Stimulated activated CD4-positive, alpha-beta T cell treated with anti-CD3 and anti-CD28 coated beads, TNF-alpha, amount 100 ng/mL, for 48 hours (primary cell): ENCODE measurements at regions not wholly inside any gene's neighbourhood (a gene's known extent, or its start where the extent isn't known, plus 50 kb on each side); places are given as distances from the start of the nearest gene placed in this dataset.

Experiments used
- DNase-seq, 3 donors: peaks; one replicate each; pipeline ENCODE4 v3.0.0-alpha.2; 2020; ENCODE audit warnings: low read depth in 3 of 3

DNA sequence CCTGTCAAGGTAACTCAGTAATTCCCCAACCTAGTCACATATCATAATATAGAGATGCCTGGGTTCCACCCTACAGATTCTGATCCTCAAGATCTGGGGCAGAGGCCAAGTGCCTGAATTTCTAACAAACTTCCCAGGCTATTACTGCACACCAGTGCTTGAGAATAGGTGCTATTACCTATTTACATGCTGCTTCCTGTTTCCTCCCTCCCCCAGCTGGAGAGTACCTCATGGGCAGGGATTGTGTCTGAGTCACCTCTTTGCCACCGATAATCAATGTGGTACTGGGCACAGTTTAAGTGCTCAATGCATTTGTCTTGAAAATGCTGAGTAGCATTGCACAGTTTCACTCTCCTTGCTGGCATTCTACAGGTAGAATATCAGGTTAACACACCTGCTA is 582.2 kb upstream of the CADM1 start:
- no peak for DNase-seq

DNA sequence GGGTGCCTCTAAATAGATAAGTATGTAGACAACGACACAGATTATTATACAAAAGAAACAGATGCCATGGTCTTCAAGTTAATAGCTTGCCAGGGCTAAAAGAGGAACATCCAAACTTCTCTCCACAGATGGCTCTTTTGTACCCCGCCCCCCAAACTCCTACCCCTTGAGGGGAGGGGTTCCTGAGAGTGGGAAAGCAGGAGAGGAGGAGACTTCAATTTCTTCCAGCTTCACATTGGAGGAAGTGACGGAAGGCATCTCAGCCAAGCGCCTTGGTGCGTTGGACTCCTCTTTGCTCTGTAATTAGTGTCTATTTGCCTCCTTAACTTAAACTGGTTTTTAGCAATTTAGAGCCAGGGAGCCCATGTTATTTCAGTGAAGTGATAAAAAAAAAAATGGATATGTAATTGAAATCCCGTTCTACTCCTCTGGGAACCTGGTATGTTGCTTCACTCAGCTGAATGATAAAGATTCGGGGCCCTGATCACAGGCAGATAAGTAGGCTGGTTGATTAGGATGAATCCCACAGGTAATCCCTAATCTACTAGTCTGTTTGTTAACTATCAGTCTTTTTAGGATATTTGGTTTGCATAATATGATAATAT is 580.9 kb upstream of the CADM1 start:
- DNase-seq, result no peak

- DNase-seq, result no peak
These were observed 580.3 kb upstream of the CADM1 start for GRCh38 chr11:116084511-116084910.

- DNase-seq, result no peak
These were observed 578.0 kb upstream of the CADM1 start for GRCh38 chr11:116082256-116082655.

DNA sequence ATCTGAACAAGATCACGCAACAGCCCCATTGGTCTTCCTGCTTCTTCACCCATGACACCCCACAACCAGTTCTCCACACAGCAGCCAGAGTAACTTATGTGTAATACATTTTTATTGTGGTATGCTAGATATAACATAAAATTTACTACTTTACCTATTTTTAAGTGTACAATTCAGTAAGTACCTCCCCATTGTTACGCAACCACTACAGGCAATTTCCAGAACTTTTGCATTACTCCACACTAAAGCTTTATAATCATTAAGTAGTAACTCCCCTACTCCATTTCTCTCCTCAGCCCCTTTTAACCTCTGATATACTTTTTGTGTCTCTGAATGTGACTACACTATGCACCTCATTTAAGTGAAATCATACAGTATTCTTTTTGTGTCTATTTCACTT is 575.4 kb upstream of the CADM1 start:
- no peak for DNase-seq

DNA sequence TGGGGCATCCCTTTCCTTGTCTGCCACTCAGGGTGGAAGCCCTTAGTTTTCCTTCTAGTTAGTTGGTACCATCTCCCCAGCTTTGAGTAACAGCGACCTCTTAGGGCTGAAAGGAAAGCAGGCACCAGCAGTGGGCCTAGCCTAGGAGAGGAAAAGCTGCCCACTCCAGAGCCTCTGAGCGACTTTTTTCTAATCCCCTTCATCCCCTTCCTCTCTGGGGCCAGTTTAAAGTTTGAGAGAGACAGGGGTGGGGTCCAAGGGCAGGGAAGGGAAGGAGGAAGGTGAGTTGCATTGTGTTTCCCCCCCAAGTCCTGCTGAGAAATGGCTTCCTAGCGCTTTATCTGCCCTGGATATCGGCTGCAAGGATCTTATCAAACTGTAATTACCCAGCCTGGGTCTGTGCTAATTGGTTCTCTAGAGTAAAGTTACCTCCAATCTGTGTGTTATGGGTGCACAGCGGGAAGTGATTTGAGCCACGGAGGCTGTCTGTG is 573.9 kb upstream of the CADM1 start:
- DNase-seq, result no peak

GRCh38 chr11:116077092-116077491 is 572.9 kb upstream of the CADM1 start:
- no peak for DNase-seq

DNA sequence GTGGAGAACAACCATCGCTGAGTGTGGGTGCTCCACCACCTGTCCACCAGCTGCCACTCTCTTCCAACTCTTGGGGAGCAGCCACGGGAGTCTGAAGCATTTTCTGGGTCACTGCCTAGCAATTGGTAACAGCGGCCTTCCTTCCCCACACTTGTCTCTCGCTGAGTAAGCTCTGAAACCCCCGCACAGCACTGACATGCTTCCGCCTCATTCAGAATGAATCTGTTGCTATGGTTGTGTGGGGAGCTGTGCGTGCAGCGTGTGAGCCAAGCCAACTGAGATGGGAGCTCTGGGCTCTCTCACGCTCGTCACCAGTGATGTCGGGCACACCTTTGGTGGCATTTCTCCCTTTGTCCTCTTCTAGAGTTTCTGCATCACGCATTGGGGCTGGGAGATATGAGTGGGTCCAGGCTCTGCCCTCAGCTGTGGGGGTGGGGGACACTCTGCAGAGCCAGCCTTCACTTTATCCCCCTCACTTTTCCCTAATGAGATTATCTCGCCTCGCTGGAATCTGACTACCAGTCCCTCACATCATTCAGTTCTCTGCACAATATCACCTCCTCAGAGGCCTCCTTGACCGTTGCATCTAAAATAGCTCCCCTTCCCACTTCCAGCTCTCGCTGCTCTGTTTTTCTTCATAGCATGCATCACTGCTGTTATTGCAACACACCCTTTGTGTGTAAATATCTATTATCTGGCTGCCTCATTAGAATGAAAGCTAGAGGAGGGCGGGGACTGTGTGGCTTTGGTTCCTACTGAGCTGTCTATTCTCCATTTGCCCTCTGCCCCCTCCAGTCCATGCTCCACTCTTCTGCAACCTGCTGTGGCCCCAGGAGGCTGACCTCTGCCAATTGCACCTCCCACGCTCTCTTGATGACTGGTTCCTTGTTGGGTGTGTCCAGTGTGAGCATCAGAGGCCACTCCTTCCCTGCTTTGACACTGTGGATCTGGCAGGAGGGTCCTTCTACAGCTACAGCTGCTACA is 569.9 kb upstream of the CADM1 start:
- DNase-seq, result no peak

DNA sequence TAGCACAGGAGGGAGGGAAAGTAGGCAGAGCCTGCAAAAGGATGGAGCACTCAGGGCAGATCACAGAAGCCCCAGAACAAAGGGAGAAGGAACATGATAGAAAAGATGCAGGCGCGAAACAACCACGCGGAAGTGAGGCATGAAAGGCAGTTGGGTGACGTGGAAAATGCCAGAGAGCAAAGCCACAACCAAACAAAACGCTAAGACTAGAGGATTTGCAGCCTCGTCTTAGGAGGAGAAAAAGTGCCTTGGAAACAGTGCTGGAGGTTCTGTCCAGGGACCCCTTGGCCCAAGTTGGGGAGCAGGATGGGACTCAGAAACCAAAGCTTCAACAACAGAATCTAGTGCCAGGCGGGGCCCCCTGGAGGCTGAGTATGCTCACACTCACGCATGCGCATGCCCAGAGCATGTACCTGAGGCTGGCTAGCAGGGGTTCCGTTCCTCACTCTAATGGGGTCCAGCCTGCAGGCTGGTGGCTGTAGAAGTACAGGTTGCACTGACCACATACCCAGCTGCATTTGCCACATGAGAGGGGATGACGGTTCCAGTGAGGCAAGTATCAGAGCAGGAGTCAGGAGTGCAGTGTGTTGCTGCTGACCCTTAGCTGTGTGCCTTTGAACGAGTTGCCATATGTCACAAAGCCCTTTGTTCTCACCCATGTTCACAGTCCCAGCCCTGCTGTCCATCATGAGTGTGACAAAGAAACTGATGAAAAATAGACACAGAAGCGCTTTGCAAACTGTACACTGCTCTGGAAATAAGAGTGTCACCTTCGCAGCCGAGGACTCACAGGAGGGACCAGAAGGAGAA is 568.6 kb upstream of the CADM1 start:
- no peak for DNase-seq

DNA sequence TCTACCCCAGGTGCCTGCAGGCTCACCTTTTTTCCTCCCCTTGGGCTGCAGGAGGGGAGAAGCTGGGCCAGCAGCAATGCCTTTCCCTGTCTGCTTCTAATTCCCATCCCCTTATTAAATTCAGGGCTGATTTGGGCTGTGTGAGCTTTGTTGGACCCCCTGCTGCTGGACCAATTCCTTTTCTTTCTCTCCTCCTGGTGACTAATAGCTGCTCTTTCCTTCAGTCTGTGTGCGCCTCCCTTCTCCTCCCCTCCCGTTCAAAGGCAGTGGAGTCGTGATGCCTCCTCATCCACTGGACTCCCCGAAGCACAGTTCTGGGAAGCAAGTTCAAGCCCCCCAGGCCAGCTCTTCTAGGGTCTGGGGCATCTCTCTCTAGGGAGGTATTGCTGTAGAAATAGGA is 567.9 kb upstream of the CADM1 start:
- DNase-seq, result no peak

GRCh38 chr11:116071241-116071640 is 567.0 kb upstream of the CADM1 start:
- DNase-seq, result no peak

DNA sequence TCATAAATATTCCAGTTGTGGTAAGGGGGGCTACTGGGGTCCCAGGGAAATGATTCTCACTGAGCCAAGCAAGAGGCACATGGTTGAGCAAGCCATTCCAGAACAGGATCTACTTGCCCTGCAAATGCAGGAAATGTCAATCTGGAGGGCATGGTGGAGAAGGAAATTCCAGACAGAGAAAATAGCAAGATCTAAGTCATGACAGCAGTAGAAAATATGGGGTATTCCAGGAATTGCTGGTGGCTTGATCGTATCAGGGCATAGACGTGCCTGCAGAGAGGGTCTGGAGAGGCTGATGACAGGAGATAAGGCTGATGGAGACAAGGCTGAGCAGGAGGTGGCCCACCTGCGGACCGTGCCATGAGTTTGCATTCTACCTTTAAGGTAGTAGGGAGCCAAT is 566.3 kb upstream of the CADM1 start:
- no peak for DNase-seq

- no peak for DNase-seq
These were observed 562.6 kb upstream of the CADM1 start for GRCh38 chr11:116066777-116067176.

GRCh38 chr11:116065986-116066385 is 561.8 kb upstream of the CADM1 start:
- no peak for DNase-seq

DNA sequence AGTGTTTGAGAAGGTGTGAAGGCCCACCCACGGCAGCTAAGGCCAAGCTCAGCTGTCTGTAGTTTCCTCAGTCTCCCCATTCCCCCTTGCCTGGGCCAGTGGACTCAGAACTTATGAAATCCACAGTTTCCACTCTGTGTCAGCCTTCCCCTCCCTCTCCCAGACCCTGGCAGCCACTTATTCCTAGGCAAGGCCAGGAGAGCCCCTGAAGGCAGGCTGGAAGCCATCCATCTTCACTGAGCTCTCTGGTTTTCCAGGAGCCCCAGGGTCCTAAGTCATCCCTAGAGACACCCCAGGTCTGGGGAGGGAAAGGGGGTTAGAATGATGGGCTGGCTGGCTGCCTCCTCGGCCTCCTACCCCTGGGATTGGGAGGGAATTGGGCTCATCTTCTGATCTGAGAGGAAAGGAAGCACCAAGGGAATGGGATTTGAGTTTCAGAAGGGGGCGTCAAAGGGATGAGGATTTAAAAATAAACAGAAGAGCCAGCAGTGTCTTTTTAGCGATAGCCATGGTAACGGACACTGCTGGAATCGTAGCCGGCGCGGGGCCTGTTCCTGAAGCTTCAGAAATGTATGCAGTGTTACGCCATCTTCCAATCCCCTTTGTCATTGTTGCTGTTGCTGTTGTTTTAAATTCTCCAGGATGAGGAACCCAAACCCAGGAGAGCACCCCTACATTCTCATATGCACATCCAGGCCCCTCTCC is 561.1 kb upstream of the CADM1 start:
- DNase-seq, result no peak

GRCh38 chr11:116062490-116063171 is 558.4 kb upstream of the CADM1 start:
- DNase-seq, result no peak

DNA sequence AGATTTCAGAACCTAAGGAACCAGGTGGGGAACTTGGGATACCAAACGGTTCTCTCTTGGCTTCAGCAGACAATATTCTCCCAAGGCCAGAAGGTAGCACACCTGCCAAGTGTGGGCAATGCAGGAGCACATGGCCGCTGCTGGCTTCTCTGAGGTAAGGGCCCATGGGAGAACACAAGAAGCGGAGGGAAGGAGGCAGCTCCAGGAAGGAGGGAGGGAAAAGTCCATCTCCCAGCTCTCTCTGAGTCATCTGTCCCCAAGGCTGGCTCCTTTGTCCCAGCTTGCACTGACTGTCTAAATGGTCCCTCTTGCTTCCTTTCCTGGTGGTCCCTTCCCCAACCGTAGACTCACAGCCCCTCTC is 557.9 kb upstream of the CADM1 start:
- no peak for DNase-seq

DNA sequence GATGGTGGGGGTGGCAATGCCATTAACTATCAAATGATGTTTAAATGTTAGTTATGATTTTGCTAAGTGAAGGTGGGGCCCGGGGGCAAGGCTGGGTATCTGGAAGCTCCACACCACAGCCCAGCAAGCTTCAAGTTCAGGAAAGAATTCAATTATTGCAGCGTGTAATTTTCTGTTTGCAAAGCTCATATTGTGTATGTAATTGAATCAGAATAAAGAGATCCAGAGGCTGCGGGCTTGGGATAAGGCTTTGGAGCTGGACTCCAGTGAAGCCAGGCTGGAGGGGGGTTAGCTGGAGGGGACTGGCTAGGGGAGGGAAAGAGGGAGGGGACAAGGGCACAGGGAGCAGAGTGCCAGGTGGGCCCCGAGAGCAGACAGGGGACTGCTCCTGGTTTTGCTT is 557.1 kb upstream of the CADM1 start:
- no peak for DNase-seq

- no peak for DNase-seq
These were observed 555.7 kb upstream of the CADM1 start for GRCh38 chr11:116059919-116060318.

- DNase-seq, result no peak
These were observed 552.8 kb upstream of the CADM1 start for GRCh38 chr11:116057000-116057399.

DNA sequence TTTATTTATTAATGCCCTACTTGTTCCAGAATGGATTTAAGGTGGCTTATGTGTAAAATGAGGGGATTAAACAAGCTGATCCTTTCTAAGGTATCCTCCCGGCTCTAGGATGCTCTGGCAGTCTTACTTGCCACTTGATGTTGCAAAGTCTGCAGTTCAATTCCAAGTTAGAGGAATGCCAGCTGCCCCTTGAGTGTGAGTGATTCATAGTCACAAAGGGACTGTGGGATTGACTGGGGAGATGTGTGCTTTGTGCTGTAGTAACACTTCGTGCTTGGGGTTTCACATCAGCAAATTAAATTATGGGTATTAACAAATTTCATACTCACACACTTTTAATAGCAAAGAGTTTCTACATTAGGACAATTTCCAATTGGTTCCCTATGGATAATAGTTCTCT is 550.8 kb upstream of the CADM1 start:
- no peak for DNase-seq
